Neural progenitor cell (in vitro differentiated cells): ENCODE measurements at regions not wholly inside any gene's neighbourhood (a gene's known extent, or its start where the extent isn't known, plus 50 kb on each side); places are given as distances from the start of the nearest gene placed in this dataset.
A peak's percentile ranks its signal among the peaks of the same experiment; 100 is the strongest.

Experiments used
- DNase-seq: peaks from one replicate; pipeline ENCODE4 v3.0.0-alpha.2; 2016; ENCODE audit warnings: low spot score
- H2AFZ ChIP-seq: fragments of 200-600 bp; sonication (generic); replicated peaks from 2 replicates; pipeline ENCODE4 v1.6.1; 2016; ENCODE audit warnings: antibody characterized with exemption
- H3F3A ChIP-seq: fragments of 200-600 bp; sonication (generic); 2 replicates; pipeline ENCODE4 v1.6.1; 2016; ENCODE audit warnings: antibody characterized with exemption, low read depth
- H3K27ac ChIP-seq: fragments of 200-600 bp; sonication (generic); 2 replicates; pipeline ENCODE4 v1.5.1; 2016; ENCODE audit warnings: mild to moderate bottlenecking
- H3K27me3 ChIP-seq: fragments of 200-600 bp; sonication (generic); 2 replicates; pipeline ENCODE4 v1.6.1; 2016; ENCODE audit warnings: mild to moderate bottlenecking, moderate library complexity
- H3K36me3 ChIP-seq: fragments of 200-600 bp; sonication (generic); 2 replicates; pipeline ENCODE4 v1.5.1; 2016
- H3K4me1 ChIP-seq: fragments of 200-600 bp; sonication (generic); 2 replicates; pipeline ENCODE4 v1.6.1; 2016; ENCODE audit warnings: mixed run types
- H3K4me2 ChIP-seq: fragments of 200-600 bp; sonication (generic); 2 replicates; pipeline ENCODE4 v1.6.1; 2016
- H3K4me3 ChIP-seq: fragments of 200-600 bp; sonication (generic); 2 replicates; pipeline ENCODE4 v1.5.1; 2016
- H3K79me2 ChIP-seq: fragments of 200-600 bp; sonication (generic); 2 replicates; pipeline ENCODE4 v1.6.1; 2016; ENCODE audit warnings: low read depth
- H3K9ac ChIP-seq: fragments of 200-600 bp; sonication (generic); 2 replicates; pipeline ENCODE4 v1.6.1; 2016
- H3K9me3 ChIP-seq: fragments of 200-600 bp; sonication (generic); 2 replicates; pipeline ENCODE4 v1.5.1; 2016; ENCODE audit warnings: low read depth
- H4K20me1 ChIP-seq: fragments of 200-600 bp; sonication (generic); 2 replicates; pipeline ENCODE4 v1.6.1; 2016; ENCODE audit warnings: low read depth
- H3K27ac Mint-ChIP-seq: 3 replicates; pipeline ENCODE4 v1.8.0; 2021; ENCODE audit warnings: mixed read lengths
- H3K27me3 Mint-ChIP-seq: 2 replicates; pipeline ENCODE4 v1.8.0; 2022; ENCODE audit warnings: low read depth, mild to moderate bottlenecking, inconsistent platforms, moderate library complexity, mixed read lengths; ENCODE audit not compliant: insufficient read depth
- H3K36me3 Mint-ChIP-seq: 3 replicates; pipeline ENCODE4 v1.8.0; 2021; ENCODE audit warnings: mixed read lengths
- H3K4me1 Mint-ChIP-seq: 3 replicates; pipeline ENCODE4 v1.8.0; 2021; ENCODE audit warnings: mixed read lengths
- H3K4me3 Mint-ChIP-seq: 3 replicates; pipeline ENCODE4 v1.8.0; 2021; ENCODE audit warnings: mild to moderate bottlenecking, moderate library complexity, mixed read lengths
- H3K9me3 Mint-ChIP-seq: 3 replicates; pipeline ENCODE4 v1.8.0; 2020; ENCODE audit warnings: mixed read lengths
- EZH2 ChIP-seq: fragments of 200-600 bp; sonication (generic); IDR thresholded peaks from 2 replicates; pipeline ENCODE4 v1.6.1; 2017; ENCODE audit warnings: antibody characterized with exemption, mild to moderate bottlenecking, moderate library complexity
- EZH2phosphoT487 ChIP-seq: fragments of 200-600 bp; sonication (generic); IDR thresholded peaks from 2 replicates; pipeline ENCODE4 v1.6.1; 2017; ENCODE audit warnings: antibody characterized with exemption
- TF ChIP-seq, protein P1 (sequence below): fragments of 200-600 bp; sonication (generic); IDR thresholded peaks from 2 replicates; pipeline ENCODE4 v1.5.1; 2017; ENCODE audit warnings: antibody characterized with exemption, mild to moderate bottlenecking

GRCh38 chr10:108975459-108976058 is 947.8 kb downstream of the XPNPEP1 start:
- no peak overlapping the region for H3K4me3 Mint-ChIP-seq
- TF ChIP-seq EZH2 (no peak), EZH2phosphoT487 (no peak)
- TF ChIP-seq, protein P1, sequence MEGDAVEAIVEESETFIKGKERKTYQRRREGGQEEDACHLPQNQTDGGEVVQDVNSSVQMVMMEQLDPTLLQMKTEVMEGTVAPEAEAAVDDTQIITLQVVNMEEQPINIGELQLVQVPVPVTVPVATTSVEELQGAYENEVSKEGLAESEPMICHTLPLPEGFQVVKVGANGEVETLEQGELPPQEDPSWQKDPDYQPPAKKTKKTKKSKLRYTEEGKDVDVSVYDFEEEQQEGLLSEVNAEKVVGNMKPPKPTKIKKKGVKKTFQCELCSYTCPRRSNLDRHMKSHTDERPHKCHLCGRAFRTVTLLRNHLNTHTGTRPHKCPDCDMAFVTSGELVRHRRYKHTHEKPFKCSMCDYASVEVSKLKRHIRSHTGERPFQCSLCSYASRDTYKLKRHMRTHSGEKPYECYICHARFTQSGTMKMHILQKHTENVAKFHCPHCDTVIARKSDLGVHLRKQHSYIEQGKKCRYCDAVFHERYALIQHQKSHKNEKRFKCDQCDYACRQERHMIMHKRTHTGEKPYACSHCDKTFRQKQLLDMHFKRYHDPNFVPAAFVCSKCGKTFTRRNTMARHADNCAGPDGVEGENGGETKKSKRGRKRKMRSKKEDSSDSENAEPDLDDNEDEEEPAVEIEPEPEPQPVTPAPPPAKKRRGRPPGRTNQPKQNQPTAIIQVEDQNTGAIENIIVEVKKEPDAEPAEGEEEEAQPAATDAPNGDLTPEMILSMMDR = no peak
- no peak overlapping the region for H3K9ac ChIP-seq

DNA sequence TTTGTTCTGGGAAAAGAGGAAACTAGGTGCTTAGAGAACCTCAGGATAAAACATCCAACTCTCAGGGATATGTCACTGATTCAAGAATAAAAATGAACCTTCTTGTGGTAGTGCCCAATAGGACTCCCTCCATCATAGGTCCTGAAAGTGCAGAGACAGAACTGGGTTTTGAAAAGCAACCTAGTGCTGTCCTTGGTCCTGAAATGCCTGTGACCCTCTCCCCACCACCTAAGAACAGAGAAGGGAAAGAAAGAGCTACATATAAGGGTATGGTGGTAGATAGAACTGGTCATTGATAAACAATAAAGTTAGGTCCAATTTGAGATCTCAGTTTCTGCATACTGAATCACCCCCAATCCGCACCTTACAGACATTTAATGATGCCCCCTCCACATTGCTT is 953.3 kb downstream of the XPNPEP1 start:
- Histone ChIP-seq H4K20me1 (no peaks in the 10 kb centered on the region), H3K4me1 (no peaks in the 10 kb centered on the region), H3K36me3 (no peaks in the 10 kb centered on the region), H3K27me3 (no peaks in the 10 kb centered on the region), H3K4me3 (no peak overlapping the region), H3K9me3 (no peaks in the 10 kb centered on the region), H3K79me2 (no peaks in the 10 kb centered on the region), H3K27ac (no peak overlapping the region), H3F3A (no peaks in the 10 kb centered on the region), H3K9ac (no peak overlapping the region), H2AFZ (no peak overlapping the region), H3K4me2 (no peak overlapping the region)
- Mint-ChIP-seq H3K36me3 (no peaks in the 10 kb centered on the region), H3K27me3 (no peaks in the 10 kb centered on the region), H3K9me3 (no peaks in the 10 kb centered on the region), H3K27ac (no peak overlapping the region), H3K4me1 (no peaks in the 10 kb centered on the region), H3K4me3 (no peak overlapping the region)
- TF ChIP-seq EZH2 (no peak), EZH2phosphoT487 (no peak)
- TF ChIP-seq, protein P1 = no peak
- peak; percentile 81 for DNase-seq

More at GRCh38 chr10:108975459-108976058, 947.8 kb downstream of the XPNPEP1 start:
- Histone ChIP-seq H3K27ac (no peak overlapping the region), H4K20me1 (no peaks in the 10 kb centered on the region), H3K9me3 (no peaks in the 10 kb centered on the region), H3F3A (no peaks in the 10 kb centered on the region), H3K4me2 (no peak overlapping the region), H3K79me2 (no peaks in the 10 kb centered on the region), H3K36me3 (no peaks in the 10 kb centered on the region), H3K27me3 (no peaks in the 10 kb centered on the region), H3K4me1 (no peaks in the 10 kb centered on the region), H3K4me3 (no peak overlapping the region), H2AFZ (no peak overlapping the region)
- DNase-seq = no peak
- no peak overlapping the region for H3K27ac Mint-ChIP-seq
- H3K9me3 Mint-ChIP-seq = peaks cover 2% of the 10 kb centered on the region
- no peaks in the 10 kb centered on the region for H3K36me3 Mint-ChIP-seq
- no peaks in the 10 kb centered on the region for H3K4me1 Mint-ChIP-seq
- H3K27me3 Mint-ChIP-seq = no peaks in the 10 kb centered on the region

DNA sequence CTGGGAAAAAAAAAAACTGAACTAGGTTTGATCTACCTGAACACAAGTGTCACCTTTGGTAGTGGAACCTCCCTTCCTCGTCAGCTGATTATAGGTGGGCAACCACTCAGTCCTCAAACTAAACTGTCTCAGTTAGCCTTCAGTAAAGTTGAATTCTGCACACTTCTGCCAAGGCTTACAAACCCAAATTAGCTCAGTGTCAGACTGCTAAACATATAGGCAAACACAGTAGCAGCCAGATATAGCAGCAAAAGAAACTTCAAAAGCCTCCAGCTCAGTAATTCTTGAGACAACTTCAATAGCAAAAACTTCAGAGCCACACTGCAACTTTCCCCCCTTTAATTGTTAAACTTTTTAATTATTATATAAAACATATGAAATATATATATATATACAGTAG is 956.9 kb downstream of the XPNPEP1 start:
- no peaks in the 10 kb centered on the region for H3K4me1 ChIP-seq
- no peak overlapping the region for H3K27ac ChIP-seq
- H3K9me3 ChIP-seq = no peaks in the 10 kb centered on the region
- no peak overlapping the region for H3K4me3 ChIP-seq
- H3K27me3 ChIP-seq = no peaks in the 10 kb centered on the region
- Mint-ChIP-seq H3K9me3 (no peaks in the 10 kb centered on the region), H3K27ac (no peak overlapping the region), H3K4me1 (no peaks in the 10 kb centered on the region), H3K27me3 (no peaks in the 10 kb centered on the region), H3K4me3 (no peak overlapping the region), H3K36me3 (no peaks in the 10 kb centered on the region)
- H3K4me2 ChIP-seq = no peak overlapping the region
- H2AFZ ChIP-seq = no peak overlapping the region
- no peak overlapping the region for H3K9ac ChIP-seq
- H3K79me2 ChIP-seq = no peaks in the 10 kb centered on the region
- no peaks in the 10 kb centered on the region for H3F3A ChIP-seq
- TF ChIP-seq EZH2 (no peak), EZH2phosphoT487 (no peak)
- TF ChIP-seq, protein P1 = no peak
- H4K20me1 ChIP-seq = no peaks in the 10 kb centered on the region
- DNase-seq = no peak
- no peaks in the 10 kb centered on the region for H3K36me3 ChIP-seq
